SU-DHL-6 (cell line): ENCODE measurements at regions not wholly inside any gene's neighbourhood (a gene's known extent, or its start where the extent isn't known, plus 50 kb on each side); places are given as distances from the start of the nearest gene placed in this dataset.
"Not testable (repeated sequence)": the region's sequence is repeated elsewhere in the genome, so short reads cannot be mapped to it uniquely, and the experiment has no call there.

Source experiments
- CTCF ChIP-seq: fragments of 200-600 bp; sonication (generic); IDR thresholded peaks from one replicate; pipeline ENCODE4 v1.5.1; 2017; ENCODE audit warnings: antibody characterized with exemption, mild to moderate bottlenecking, low read length, moderate library complexity; ENCODE audit not compliant: insufficient read depth, poor library complexity, severe bottlenecking
- EZH2phosphoT487 ChIP-seq: fragments of 200-600 bp; sonication (generic), shearing (Covaris generic); conservative IDR thresholded peaks from 2 replicates; pipeline ENCODE4 v1.6.1; 2018; ENCODE audit warnings: mild to moderate bottlenecking, antibody characterized with exemption, low read length, moderate library complexity, mixed read lengths

GRCh38 chr21:14013623-14014498 lies 196.9 kb downstream of the LIPI start:
- not testable (repeated sequence) for TF ChIP-seq CTCF, EZH2phosphoT487
